Uterus (tissue), 2 donors: ENCODE measurements at regions not wholly inside any gene's neighbourhood (a gene's known extent, or its start where the extent isn't known, plus 50 kb on each side); places are given as distances from the start of the nearest gene placed in this dataset.

Experiments used
- CTCF ChIP-seq, 4 experiments: fragments of 200-600 bp in 2 of 4; fragments of 450-650 bp in 2 of 4; sonication (generic) in 2 of 4; IDR thresholded peaks; one replicate each; pipeline ENCODE4 v1.5.1; 2016 to 2019; ENCODE audit warnings: antibody characterized with exemption in 4 of 4, mild to moderate bottlenecking in 2 of 4, moderate library complexity in 1 of 4
- POLR2A ChIP-seq, 2 donors: fragments of 450-650 bp; IDR thresholded peaks; one replicate each; pipeline ENCODE4 v1.6.1; 2016; ENCODE audit warnings: antibody characterized with exemption in 2 of 2, mild to moderate bottlenecking in 1 of 2, moderate library complexity in 1 of 2

- no peak for TF ChIP-seq POLR2A (IDR thresholded peaks at IDR 0.05)
- TF ChIP-seq CTCF (IDR thresholded peaks at IDR 0.05): no peak
These were observed 1142.9 kb downstream of the SI start for GRCh38 chr3:163935411-163935810.
